ENCODE measurements at regions not wholly inside any gene's neighbourhood (a gene's known extent, or its start where the extent isn't known, plus 50 kb on each side); places are given as distances from the start of the nearest gene placed in this dataset.

GRCh38 chr1:78367700-78368099, 123.1 kb upstream of the PTGFR start:
- TF ChIP-seq EZH2 (IDR thresholded peaks at IDR 0.05; ENCODE audit: borderline replicate concordance, insufficient read depth, low read depth, low read length, poor library complexity, severe bottlenecking) (no peak), CTCF (IDR thresholded peaks at IDR 0.05) (no peak)

Data from B cell (primary cell).